ENCODE measurements at regions not wholly inside any gene's neighbourhood (a gene's known extent, or its start where the extent isn't known, plus 50 kb on each side); places are given as distances from the start of the nearest gene placed in this dataset.

DNA sequence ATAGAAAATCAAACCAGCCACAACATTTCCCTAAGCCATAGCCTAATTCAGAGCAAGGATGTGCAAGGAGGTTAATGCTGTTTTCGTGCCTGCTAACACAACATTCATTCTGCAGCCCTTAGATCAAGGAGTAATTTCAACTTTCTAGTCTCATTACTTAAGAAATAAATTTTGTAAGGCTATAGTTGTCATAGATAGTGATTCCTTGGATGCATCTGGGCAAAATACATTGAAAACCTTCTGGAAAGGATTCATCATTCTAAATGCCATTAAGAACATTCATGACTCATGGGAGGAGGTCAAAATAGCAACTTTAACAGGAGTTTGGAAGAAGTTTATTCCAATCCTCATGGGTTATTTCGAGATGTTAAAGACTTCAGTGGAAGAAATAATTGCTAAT is 283.2 kb downstream of the RPAP3 start:
- TF ChIP-seq CTCF (IDR thresholded peaks at IDR 0.05 in 4 of 5, conservative IDR thresholded peaks at IDR 0.05 in 1 of 5) (no peak), POLR2A (IDR thresholded peaks at IDR 0.05) (no peak)

All from gastrocnemius medialis (tissue), 4 donors.